ENCODE measurements at regions not wholly inside any gene's neighbourhood (a gene's known extent, or its start where the extent isn't known, plus 50 kb on each side); places are given as distances from the start of the nearest gene placed in this dataset.

DNA sequence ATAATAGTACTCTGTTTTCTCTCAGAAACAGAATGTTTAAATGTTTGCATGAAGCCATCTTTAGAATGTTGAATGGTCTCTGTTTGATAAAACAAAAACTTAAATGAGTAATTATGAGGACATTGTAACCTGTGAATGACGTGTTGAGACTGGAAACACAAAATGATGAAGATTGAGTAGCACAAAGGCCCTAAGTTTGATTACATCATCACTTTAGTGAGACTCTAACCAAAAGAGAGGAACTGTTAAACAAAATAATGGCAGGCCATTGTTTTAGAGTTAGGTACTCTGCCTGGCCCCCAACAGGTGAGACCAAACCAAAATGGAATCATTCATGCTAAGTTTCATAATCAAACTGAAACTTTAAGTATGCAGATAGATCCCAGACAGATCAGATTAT is 1561.7 kb upstream of the SLC39A10 start:
- Histone ChIP-seq H3K4me1 (ENCODE audit: control insufficient read depth, insufficient read depth, low read length) (no peaks in the 10 kb centered on the region), H3K27ac (ENCODE audit: extremely low read depth, low read depth, low read length) (no peak overlapping the region), H3K36me3 (ENCODE audit: control insufficient read depth in 2 of 2, insufficient read depth in 1 of 2, low read length in 2 of 2) (no peaks in the 10 kb centered on the region), H3K9me3 (ENCODE audit: control insufficient read depth, insufficient read depth, low read depth, low read length) (no peaks in the 10 kb centered on the region), H3K4me3 (ENCODE audit: low read depth, low read length) (no peak overlapping the region)
- ChIA-PET POLR2A (no interaction called here), CTCF (no interaction called here)
- TF ChIP-seq, protein P1, sequence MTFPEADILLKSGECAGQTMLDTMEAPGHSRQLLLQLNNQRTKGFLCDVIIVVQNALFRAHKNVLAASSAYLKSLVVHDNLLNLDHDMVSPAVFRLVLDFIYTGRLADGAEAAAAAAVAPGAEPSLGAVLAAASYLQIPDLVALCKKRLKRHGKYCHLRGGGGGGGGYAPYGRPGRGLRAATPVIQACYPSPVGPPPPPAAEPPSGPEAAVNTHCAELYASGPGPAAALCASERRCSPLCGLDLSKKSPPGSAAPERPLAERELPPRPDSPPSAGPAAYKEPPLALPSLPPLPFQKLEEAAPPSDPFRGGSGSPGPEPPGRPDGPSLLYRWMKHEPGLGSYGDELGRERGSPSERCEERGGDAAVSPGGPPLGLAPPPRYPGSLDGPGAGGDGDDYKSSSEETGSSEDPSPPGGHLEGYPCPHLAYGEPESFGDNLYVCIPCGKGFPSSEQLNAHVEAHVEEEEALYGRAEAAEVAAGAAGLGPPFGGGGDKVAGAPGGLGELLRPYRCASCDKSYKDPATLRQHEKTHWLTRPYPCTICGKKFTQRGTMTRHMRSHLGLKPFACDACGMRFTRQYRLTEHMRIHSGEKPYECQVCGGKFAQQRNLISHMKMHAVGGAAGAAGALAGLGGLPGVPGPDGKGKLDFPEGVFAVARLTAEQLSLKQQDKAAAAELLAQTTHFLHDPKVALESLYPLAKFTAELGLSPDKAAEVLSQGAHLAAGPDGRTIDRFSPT (tag by site-specific recombination; IDR thresholded peaks at IDR 0.05), result no peak
- TF ChIP-seq ZNF169 (tag by site-specific recombination; IDR thresholded peaks at IDR 0.05), result no peak
- TF ChIP-seq GLI4 (tag by site-specific recombination; IDR thresholded peaks at IDR 0.05), result no peak
- no peak for TF ChIP-seq MZF1 (tag by site-specific recombination; IDR thresholded peaks at IDR 0.05; ENCODE audit: borderline replicate concordance)
- no peak for TF ChIP-seq ZNF280D (tag by site-specific recombination; IDR thresholded peaks at IDR 0.05)
- no peak for TF ChIP-seq HOXA7 (CRISPR knock-in tag; IDR thresholded peaks at IDR 0.05; ENCODE audit: borderline replicate concordance)
- TF ChIP-seq ZNF670 (tag by site-specific recombination; IDR thresholded peaks at IDR 0.05; ENCODE audit: low read depth), result no peak
- TF ChIP-seq MEIS1 (CRISPR knock-in tag; IDR thresholded peaks at IDR 0.05; ENCODE audit: borderline replicate concordance), result no peak

DNA sequence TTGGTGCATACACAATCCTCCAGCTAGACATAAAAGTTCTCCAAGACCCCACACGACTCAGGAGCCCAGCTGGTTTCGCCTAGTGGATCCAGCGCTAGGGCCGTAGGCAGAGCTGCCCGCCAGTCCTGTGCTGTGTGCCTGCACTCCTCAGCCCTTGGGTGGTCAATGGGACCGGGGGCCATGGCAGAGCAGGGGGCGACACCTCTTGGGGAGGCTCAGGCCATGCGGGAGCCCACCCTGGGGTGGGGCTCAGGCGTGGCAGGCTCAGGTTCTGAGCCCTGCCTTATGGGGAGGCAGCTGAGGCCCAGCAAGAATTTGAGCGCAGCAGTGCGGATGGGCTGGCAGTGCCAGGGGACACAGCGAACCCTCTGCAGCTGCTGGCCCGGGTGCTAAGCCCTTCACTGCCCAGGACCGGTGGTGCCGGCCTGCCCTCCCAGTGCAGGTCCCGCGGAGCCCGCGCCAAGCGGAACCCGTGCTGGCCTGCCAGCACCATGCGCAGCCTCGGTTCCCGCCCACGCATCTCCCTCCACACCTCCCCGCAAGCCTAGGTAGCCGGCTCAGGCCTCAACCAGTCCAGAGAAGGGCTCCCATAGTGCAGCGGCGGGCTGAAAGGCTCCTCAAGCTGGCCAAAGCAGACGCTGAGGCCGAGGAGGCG is 1566.6 kb upstream of the SLC39A10 start:
- Histone ChIP-seq H3K9me3 (ENCODE audit: control insufficient read depth, insufficient read depth, low read depth, low read length) (no peaks in the 10 kb centered on the region), H3K36me3 (ENCODE audit: control insufficient read depth in 2 of 2, insufficient read depth in 1 of 2, low read length in 2 of 2) (no peaks in the 10 kb centered on the region), H3K27ac (ENCODE audit: extremely low read depth, low read depth, low read length) (no peak overlapping the region), H3K4me3 (ENCODE audit: low read depth, low read length) (no peak overlapping the region), H3K4me1 (ENCODE audit: control insufficient read depth, insufficient read depth, low read length) (no peaks in the 10 kb centered on the region)
- ChIA-PET CTCF (no interaction called here), POLR2A (no interaction called here)
- TF ChIP-seq ZNF548 (tag by site-specific recombination; IDR thresholded peaks at IDR 0.05) (no peak), ZNF654 (tag by site-specific recombination; IDR thresholded peaks at IDR 0.05; ENCODE audit: low read depth) (no peak), ZNF10 (tag by site-specific recombination; IDR thresholded peaks at IDR 0.05) (no peak), ZNF626 (tag by site-specific recombination; IDR thresholded peaks at IDR 0.05) (no peak), PRDM2 (tag by site-specific recombination; IDR thresholded peaks at IDR 0.05; ENCODE audit: borderline replicate concordance) (no peak), ZBTB17 (tag by site-specific recombination; IDR thresholded peaks at IDR 0.05) (no peak), ZNF404 (tag by site-specific recombination; IDR thresholded peaks at IDR 0.05) (no peak), ZNF211 (tag by site-specific recombination; IDR thresholded peaks at IDR 0.05; ENCODE audit: low read depth) (no peak), ZNF121 (tag by site-specific recombination; IDR thresholded peaks at IDR 0.05) (no peak)
- TF ChIP-seq, protein P2, sequence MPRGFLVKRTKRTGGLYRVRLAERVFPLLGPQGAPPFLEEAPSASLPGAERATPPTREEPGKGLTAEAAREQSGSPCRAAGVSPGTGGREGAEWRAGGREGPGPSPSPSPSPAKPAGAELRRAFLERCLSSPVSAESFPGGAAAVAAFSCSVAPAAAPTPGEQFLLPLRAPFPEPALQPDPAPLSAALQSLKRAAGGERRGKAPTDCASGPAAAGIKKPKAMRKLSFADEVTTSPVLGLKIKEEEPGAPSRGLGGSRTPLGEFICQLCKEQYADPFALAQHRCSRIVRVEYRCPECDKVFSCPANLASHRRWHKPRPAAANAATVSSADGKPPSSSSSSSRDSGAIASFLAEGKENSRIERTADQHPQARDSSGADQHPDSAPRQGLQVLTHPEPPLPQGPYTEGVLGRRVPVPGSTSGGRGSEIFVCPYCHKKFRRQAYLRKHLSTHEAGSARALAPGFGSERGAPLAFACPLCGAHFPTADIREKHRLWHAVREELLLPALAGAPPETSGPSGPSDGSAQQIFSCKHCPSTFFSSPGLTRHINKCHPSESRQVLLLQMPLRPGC (tag by site-specific recombination; IDR thresholded peaks at IDR 0.05), result no peak
- TF ChIP-seq, protein P3, sequence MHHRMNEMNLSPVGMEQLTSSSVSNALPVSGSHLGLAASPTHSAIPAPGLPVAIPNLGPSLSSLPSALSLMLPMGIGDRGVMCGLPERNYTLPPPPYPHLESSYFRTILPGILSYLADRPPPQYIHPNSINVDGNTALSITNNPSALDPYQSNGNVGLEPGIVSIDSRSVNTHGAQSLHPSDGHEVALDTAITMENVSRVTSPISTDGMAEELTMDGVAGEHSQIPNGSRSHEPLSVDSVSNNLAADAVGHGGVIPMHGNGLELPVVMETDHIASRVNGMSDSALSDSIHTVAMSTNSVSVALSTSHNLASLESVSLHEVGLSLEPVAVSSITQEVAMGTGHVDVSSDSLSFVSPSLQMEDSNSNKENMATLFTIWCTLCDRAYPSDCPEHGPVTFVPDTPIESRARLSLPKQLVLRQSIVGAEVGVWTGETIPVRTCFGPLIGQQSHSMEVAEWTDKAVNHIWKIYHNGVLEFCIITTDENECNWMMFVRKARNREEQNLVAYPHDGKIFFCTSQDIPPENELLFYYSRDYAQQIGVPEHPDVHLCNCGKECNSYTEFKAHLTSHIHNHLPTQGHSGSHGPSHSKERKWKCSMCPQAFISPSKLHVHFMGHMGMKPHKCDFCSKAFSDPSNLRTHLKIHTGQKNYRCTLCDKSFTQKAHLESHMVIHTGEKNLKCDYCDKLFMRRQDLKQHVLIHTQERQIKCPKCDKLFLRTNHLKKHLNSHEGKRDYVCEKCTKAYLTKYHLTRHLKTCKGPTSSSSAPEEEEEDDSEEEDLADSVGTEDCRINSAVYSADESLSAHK (tag by site-specific recombination; IDR thresholded peaks at IDR 0.05), result no peak
